GM12878 (cell line): ENCODE measurements at regions not wholly inside any gene's neighbourhood (a gene's known extent, or its start where the extent isn't known, plus 50 kb on each side); places are given as distances from the start of the nearest gene placed in this dataset.

Experiments
- BACH1 ChIP-seq: fragments of 450-650 bp; IDR thresholded peaks from 2 replicates; pipeline ENCODE4 v1.6.1; 2017; ENCODE audit warnings: mild to moderate bottlenecking, borderline replicate concordance
- CTCF ChIP-seq, 3 experiments: IDR thresholded peaks in 2 of 3; conservative IDR thresholded peaks in 1 of 3; 2 replicates each; pipeline ENCODE4 v1.5.1; 2011; ENCODE audit warnings: low read depth in 3 of 3, low read length in 3 of 3, mild to moderate bottlenecking in 3 of 3, control low read depth in 2 of 3, moderate library complexity in 2 of 3, inconsistent platforms in 1 of 3, mixed read lengths in 1 of 3; ENCODE audit not compliant: control insufficient read depth in 2 of 3, insufficient read depth in 1 of 3; ENCODE audit errors: extremely low read depth in 1 of 3
- EP300 ChIP-seq, 2 experiments: fragments of 150-350 bp in 1 of 2; IDR thresholded peaks; 2 replicates each; pipeline ENCODE4 v1.6.1; 2011 to 2012; ENCODE audit warnings: low read depth in 2 of 2, low read length in 2 of 2, borderline replicate concordance in 1 of 2, improper control_type of control experiment in 1 of 2, inconsistent platforms in 1 of 2; ENCODE audit not compliant: control insufficient read depth in 1 of 2
- EZH2 ChIP-seq: IDR thresholded peaks from 2 replicates; pipeline ENCODE4 v1.6.1; 2012; ENCODE audit warnings: low read depth, mild to moderate bottlenecking, control low read depth, inconsistent platforms, low read length, borderline replicate concordance; ENCODE audit not compliant: control insufficient read depth
- JUND ChIP-seq: IDR thresholded peaks from 2 replicates; pipeline ENCODE4 v1.6.1; 2012; ENCODE audit warnings: low read depth, mild to moderate bottlenecking, low read length, improper control_type of control experiment, moderate library complexity
- PBX3 ChIP-seq: IDR thresholded peaks from 2 replicates; pipeline ENCODE4 v1.6.1; 2011; ENCODE audit warnings: mild to moderate bottlenecking, low read depth, low read length, moderate library complexity; ENCODE audit not compliant: insufficient replicate concordance
- POLR2AphosphoS5 ChIP-seq: IDR thresholded peaks from 2 replicates; pipeline ENCODE4 v1.6.1; 2011; ENCODE audit warnings: mild to moderate bottlenecking, low read length, inconsistent platforms
- RAD51 ChIP-seq: fragments of 450-650 bp; IDR thresholded peaks from 2 replicates; pipeline ENCODE4 v1.6.1; 2016; ENCODE audit warnings: moderate library complexity, mild to moderate bottlenecking, inconsistent platforms
- TARDBP ChIP-seq: IDR thresholded peaks from 2 replicates; pipeline ENCODE4 v1.6.1; 2016; ENCODE audit warnings: borderline replicate concordance
- USF2 ChIP-seq: IDR thresholded peaks from 2 replicates; pipeline ENCODE4 v1.6.1; 2011; ENCODE audit warnings: low read depth, low read length, improper control_type of control experiment, borderline replicate concordance
- ZNF274 ChIP-seq: IDR thresholded peaks from one replicate; pipeline ENCODE4 v1.8.0; 2011; ENCODE audit not compliant: insufficient read length, insufficient read depth
- TF ChIP-seq, protein P1 (sequence below): fragments of 450-650 bp; IDR thresholded peaks from 2 replicates; pipeline ENCODE4 v1.6.1; 2016; ENCODE audit warnings: mild to moderate bottlenecking

DNA sequence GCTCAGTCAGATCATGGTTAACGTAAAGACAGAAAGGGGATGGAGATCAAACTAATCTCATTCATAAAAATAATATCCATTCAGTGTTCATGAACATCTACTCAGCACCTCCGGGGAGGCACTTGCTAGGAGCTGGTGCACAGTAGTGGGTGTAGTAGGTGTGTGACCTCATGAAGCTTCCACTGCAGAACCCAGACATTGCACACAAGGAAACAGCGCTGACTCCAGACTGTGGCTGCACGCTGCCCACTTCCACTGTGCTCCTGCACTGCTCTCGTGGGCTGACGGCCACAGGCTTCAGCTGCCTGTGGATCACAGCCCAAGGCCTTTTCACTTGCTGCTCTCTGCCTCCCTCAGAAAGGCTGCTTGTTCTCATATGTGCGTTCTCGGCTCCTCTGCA is 214.4 kb upstream of the ZNF507 start:
- TF ChIP-seq EZH2 = no peak
- TF ChIP-seq POLR2AphosphoS5 = no peak
- no peak for TF ChIP-seq ZNF274
- TF ChIP-seq BACH1 = no peak
- no peak for TF ChIP-seq RAD51
- no peak for TF ChIP-seq CTCF (IDR thresholded peaks at IDR 0.05 in 2 of 3, conservative IDR thresholded peaks at IDR 0.05 in 1 of 3; ENCODE audit: control insufficient read depth in 2 of 3, extremely low read depth in 1 of 3, insufficient read depth in 1 of 3, low read depth in 3 of 3, low read length in 3 of 3)
- TF ChIP-seq USF2 = no peak
- no peak for TF ChIP-seq EP300 (IDR thresholded peaks at IDR 0.05; ENCODE audit: borderline replicate concordance in 1 of 2, control insufficient read depth in 1 of 2, low read depth in 2 of 2, low read length in 2 of 2)
- TF ChIP-seq, protein P1, sequence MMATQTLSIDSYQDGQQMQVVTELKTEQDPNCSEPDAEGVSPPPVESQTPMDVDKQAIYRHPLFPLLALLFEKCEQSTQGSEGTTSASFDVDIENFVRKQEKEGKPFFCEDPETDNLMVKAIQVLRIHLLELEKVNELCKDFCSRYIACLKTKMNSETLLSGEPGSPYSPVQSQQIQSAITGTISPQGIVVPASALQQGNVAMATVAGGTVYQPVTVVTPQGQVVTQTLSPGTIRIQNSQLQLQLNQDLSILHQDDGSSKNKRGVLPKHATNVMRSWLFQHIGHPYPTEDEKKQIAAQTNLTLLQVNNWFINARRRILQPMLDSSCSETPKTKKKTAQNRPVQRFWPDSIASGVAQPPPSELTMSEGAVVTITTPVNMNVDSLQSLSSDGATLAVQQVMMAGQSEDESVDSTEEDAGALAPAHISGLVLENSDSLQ = no peak
- TF ChIP-seq PBX3 = no peak
- no peak for TF ChIP-seq JUND
- no peak for TF ChIP-seq TARDBP
